ENCODE measurements at regions not wholly inside any gene's neighbourhood (a gene's known extent, or its start where the extent isn't known, plus 50 kb on each side); places are given as distances from the start of the nearest gene placed in this dataset.

GRCh38 chr12:3357950-3358525 is 133.0 kb upstream of the PRMT8 start:
- Histone ChIP-seq H3K4me1 (no peaks in the 10 kb centered on the region), H3K27ac (no peak overlapping the region), H3K9me3 (no peaks in the 10 kb centered on the region), H3K4me3 (no peak overlapping the region), H3K27me3 (peaks cover 8% of the 10 kb centered on the region), H3K36me3 (no peaks in the 10 kb centered on the region)
- intact Hi-C loops (cut with DNase I) = no loop called here
- TF ChIP-seq, protein P1, sequence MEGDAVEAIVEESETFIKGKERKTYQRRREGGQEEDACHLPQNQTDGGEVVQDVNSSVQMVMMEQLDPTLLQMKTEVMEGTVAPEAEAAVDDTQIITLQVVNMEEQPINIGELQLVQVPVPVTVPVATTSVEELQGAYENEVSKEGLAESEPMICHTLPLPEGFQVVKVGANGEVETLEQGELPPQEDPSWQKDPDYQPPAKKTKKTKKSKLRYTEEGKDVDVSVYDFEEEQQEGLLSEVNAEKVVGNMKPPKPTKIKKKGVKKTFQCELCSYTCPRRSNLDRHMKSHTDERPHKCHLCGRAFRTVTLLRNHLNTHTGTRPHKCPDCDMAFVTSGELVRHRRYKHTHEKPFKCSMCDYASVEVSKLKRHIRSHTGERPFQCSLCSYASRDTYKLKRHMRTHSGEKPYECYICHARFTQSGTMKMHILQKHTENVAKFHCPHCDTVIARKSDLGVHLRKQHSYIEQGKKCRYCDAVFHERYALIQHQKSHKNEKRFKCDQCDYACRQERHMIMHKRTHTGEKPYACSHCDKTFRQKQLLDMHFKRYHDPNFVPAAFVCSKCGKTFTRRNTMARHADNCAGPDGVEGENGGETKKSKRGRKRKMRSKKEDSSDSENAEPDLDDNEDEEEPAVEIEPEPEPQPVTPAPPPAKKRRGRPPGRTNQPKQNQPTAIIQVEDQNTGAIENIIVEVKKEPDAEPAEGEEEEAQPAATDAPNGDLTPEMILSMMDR (IDR thresholded peaks at IDR 0.05) = no peak
- DNase-seq (no peak), ATAC-seq (no peak)

- no peak overlapping the region for H3K4me3 ChIP-seq
- no peaks in the 10 kb centered on the region for H3K9me3 ChIP-seq
- ATAC-seq (no peak), DNase-seq (no peak)
- TF ChIP-seq, protein P1 (IDR thresholded peaks at IDR 0.05) = no peak
- intact Hi-C loops (cut with DNase I) = no loop called here
- H3K27me3 ChIP-seq = peaks cover 8% of the 10 kb centered on the region
- no peak overlapping the region for H3K27ac ChIP-seq
- no peaks in the 10 kb centered on the region for H3K36me3 ChIP-seq
- no peaks in the 10 kb centered on the region for H3K4me1 ChIP-seq
Measured at GRCh38 chr12:3359478-3359877, 131.5 kb upstream of the PRMT8 start.

GRCh38 chr12:3361146-3361545 is 129.9 kb upstream of the PRMT8 start:
- intact Hi-C loops (cut with DNase I) = no loop called here

GRCh38 chr12:3362737-3363136 is 128.3 kb upstream of the PRMT8 start:
- TF ChIP-seq, protein P1 (IDR thresholded peaks at IDR 0.05) = no peak
- no peaks in the 10 kb centered on the region for H3K4me1 ChIP-seq
- ATAC-seq = no peak
- H3K9me3 ChIP-seq = no peaks in the 10 kb centered on the region
- H3K27ac ChIP-seq = no peak overlapping the region
- intact Hi-C loops (cut with DNase I) = no loop called here
- peaks cover 34% of the 10 kb centered on the region for H3K27me3 ChIP-seq
- H3K36me3 ChIP-seq = no peaks in the 10 kb centered on the region
- H3K4me3 ChIP-seq = no peak overlapping the region
- DNase-seq = no peak

More at GRCh38 chr12:3361146-3361545, 129.9 kb upstream of the PRMT8 start:
- TF ChIP-seq, protein P1 (IDR thresholded peaks at IDR 0.05) = no peak
- ATAC-seq (no peak), DNase-seq (no peak)
- Histone ChIP-seq H3K4me3 (no peak overlapping the region), H3K27me3 (peaks cover 24% of the 10 kb centered on the region), H3K36me3 (no peaks in the 10 kb centered on the region), H3K9me3 (no peaks in the 10 kb centered on the region), H3K4me1 (no peaks in the 10 kb centered on the region), H3K27ac (no peak overlapping the region)

DNA sequence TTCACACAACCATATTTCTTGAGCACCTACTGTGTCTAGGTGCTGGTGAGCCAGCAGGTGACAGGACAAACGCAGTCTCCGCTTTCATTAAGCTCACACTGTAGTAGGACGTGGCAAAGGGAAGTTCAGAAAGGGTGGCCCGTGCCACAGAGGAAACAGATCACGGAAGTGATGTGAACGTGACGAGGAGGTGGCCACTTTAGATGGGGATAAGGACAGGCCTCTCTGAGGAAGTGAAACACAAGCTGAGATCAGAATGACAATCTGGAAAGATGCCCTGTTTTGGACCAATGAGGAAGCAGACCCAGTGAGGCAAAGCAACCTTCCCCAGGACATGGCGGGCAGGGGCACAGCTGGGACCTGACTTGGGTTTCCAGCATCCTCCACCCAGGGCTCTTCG is 127.4 kb upstream of the PRMT8 start:
- peaks cover 38% of the 10 kb centered on the region for H3K27me3 ChIP-seq

More for the DNA sequence above, 127.4 kb upstream of the PRMT8 start:
- TF ChIP-seq, protein P1 (IDR thresholded peaks at IDR 0.05) = no peak
- Histone ChIP-seq H3K4me1 (no peaks in the 10 kb centered on the region), H3K9me3 (no peaks in the 10 kb centered on the region), H3K27ac (no peak overlapping the region), H3K36me3 (no peaks in the 10 kb centered on the region), H3K4me3 (no peak overlapping the region)
- DNase-seq (no peak), ATAC-seq (peak; percentile 35)
- intact Hi-C loops (cut with DNase I) = no loop called here

Data from upper lobe of right lung (tissue), 1 donor.